Bronchial epithelial cell (primary cell): ENCODE measurements at regions not wholly inside any gene's neighbourhood (a gene's known extent, or its start where the extent isn't known, plus 50 kb on each side); places are given as distances from the start of the nearest gene placed in this dataset.

Experiments used
- DNase-seq: peaks from one replicate; pipeline ENCODE4 v3.0.0-alpha.2; 2010; ENCODE audit warnings: low read depth
- FAIRE-seq: peaks from 2 replicates; lab custom pipeline; 2011; peaks lifted over from hg19 to GRCh38; lab: Jason Lieb, UNC
- H3K27me3 ChIP-seq: 2 replicates; pipeline ENCODE4 v1.5.1; 2011; ENCODE audit warnings: low read length; ENCODE audit not compliant: control insufficient read depth, insufficient read depth
- H3K36me3 ChIP-seq: 2 replicates; pipeline ENCODE4 v1.5.1; 2011; ENCODE audit warnings: low read length; ENCODE audit not compliant: control insufficient read depth, insufficient read depth
- H3K4me3 ChIP-seq: 2 replicates; pipeline ENCODE4 v1.5.1; 2011; ENCODE audit warnings: mild to moderate bottlenecking, low read depth, low read length, control low read depth
- TF ChIP-seq, protein P1 (sequence below): IDR thresholded peaks from 2 replicates; pipeline ENCODE4 v1.5.1; 2011; ENCODE audit warnings: mild to moderate bottlenecking, moderate library complexity, low read length, control low read depth, inconsistent platforms; ENCODE audit not compliant: insufficient read depth, severe bottlenecking

DNA sequence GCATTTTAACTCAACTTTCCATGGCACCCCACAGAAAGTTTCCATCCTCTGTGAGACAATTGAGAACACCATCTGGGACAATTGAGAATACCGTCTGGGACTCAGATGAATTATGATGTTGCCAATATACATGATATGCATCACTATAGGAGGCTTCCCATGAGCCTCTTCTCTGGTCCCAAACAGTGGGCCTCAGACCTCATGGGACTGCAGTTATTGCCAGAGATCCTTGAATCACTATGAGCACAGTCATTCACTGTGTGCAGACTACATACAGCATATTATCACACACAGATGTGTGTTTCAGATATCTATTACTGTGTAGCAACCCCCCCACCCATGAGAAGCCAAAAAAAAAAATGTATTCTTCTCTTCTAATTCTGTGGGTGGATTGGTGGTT lies 134.4 kb downstream of the GXYLT1 start:
- Histone ChIP-seq H3K4me3 (no peak overlapping the region), H3K27me3 (no peaks in the 10 kb centered on the region), H3K36me3 (no peaks in the 10 kb centered on the region)
- TF ChIP-seq, protein P1, sequence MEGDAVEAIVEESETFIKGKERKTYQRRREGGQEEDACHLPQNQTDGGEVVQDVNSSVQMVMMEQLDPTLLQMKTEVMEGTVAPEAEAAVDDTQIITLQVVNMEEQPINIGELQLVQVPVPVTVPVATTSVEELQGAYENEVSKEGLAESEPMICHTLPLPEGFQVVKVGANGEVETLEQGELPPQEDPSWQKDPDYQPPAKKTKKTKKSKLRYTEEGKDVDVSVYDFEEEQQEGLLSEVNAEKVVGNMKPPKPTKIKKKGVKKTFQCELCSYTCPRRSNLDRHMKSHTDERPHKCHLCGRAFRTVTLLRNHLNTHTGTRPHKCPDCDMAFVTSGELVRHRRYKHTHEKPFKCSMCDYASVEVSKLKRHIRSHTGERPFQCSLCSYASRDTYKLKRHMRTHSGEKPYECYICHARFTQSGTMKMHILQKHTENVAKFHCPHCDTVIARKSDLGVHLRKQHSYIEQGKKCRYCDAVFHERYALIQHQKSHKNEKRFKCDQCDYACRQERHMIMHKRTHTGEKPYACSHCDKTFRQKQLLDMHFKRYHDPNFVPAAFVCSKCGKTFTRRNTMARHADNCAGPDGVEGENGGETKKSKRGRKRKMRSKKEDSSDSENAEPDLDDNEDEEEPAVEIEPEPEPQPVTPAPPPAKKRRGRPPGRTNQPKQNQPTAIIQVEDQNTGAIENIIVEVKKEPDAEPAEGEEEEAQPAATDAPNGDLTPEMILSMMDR, result no peak
- DNase-seq (no peak), FAIRE-seq (no peak)

DNA sequence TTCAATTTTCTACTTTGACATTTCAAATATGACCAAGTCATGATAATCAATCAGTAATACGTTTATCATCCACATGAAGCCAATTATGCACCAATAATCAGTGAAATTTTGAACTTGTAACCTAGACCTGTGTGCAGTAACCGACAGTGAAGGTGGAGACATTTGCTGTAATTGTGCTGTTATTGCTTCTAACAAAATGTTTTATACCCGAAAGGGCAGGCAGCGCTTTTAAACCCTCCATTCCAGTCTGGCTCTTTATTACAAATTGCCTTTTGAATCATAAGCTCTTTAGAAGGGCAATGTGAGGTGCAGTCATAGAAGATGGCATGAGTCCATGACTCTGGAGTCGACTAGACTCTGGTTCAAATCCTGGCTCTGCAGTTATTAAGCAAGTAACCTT lies 135.7 kb downstream of the GXYLT1 start:
- no peak for FAIRE-seq

DNA sequence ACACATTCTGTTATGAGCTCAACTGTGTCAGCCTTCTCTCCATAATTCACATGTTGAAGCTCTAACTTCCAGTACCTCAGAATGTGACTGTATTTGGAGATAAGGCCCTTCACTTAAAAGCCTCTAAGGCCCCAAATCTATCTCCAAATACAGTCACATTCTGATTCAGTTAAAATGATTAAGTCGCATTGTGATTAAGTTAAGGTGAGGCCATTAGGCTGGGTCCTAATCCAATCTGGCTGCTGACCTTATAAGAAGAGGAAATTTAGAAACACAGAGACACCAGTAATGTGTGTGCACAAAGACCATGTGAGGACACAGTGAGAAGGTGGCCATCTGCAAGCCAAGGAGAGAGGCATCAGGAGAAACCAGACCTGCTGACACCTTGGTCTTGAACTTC lies 141.6 kb downstream of the GXYLT1 start:
- no peaks in the 10 kb centered on the region for H3K36me3 ChIP-seq
- FAIRE-seq (no peak), DNase-seq (no peak)
- TF ChIP-seq, protein P1, result no peak
- H3K27me3 ChIP-seq, result no peaks in the 10 kb centered on the region
- H3K4me3 ChIP-seq, result no peak overlapping the region

More for the DNA sequence above, 135.7 kb downstream of the GXYLT1 start:
- DNase-seq, result no peak
- H3K4me3 ChIP-seq, result no peak overlapping the region
- TF ChIP-seq, protein P1, result no peak
- H3K36me3 ChIP-seq, result no peaks in the 10 kb centered on the region
- H3K27me3 ChIP-seq, result no peaks in the 10 kb centered on the region

DNA sequence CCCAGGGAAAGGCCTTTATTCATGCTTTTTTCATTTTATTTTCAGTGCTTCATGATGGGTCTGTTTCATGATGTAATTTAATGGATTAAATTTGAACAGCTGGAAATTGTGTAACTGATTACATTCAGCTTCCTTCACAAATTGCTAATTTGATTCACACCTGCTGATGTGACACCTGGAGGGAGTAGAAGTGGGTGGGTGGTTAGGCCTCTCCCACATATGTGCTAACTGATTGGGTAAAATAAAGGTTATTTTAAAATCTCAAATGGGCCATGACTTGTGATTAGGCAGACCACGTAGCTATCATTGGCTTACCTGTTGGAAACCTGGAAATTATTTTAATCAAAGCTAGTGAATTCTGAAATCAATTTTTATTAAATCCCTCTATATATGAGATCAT lies 142.1 kb downstream of the GXYLT1 start:
- no peak overlapping the region for H3K4me3 ChIP-seq
- TF ChIP-seq, protein P1, result no peak
- H3K36me3 ChIP-seq, result no peaks in the 10 kb centered on the region
- H3K27me3 ChIP-seq, result no peaks in the 10 kb centered on the region
- FAIRE-seq (no peak), DNase-seq (no peak)

DNA sequence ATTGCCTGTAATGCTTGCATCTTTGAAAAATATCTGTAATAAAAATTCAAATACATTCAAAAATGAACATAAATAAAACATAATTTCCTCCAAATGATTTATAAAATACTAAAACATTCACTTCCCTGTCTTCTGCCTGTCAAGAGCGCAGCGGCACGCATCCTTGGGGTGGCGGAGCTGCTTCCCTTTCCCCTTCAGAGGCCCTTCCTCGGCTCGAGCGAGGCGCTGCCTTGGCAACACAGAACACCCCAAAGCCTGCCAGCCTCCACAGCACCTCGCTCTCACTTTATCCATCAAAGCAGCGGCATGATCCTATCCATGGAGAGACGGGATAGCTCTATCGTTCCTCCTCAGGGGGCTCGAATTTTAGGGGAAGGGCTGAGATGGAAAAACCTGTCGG lies 146.2 kb downstream of the GXYLT1 start:
- FAIRE-seq, result no peak
- no peaks in the 10 kb centered on the region for H3K27me3 ChIP-seq

DNA sequence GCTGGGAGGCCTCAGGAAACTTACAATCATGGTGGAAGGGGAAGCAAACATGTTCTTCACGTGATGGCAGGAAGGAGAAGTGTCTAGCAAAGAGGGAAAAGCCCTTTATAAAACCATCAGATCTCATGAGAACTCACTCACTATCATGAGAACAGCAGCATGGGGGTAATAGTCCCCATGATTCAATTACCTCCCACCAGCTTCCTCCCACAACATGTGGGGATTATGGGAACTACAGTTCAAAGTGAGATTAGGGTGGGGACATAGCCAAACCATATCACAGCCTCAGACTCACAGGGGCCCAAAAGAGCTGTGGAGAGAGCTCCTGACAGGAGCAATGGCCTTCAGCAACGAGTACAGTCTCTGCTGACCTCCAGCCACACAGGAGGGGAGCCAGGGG lies 151.4 kb downstream of the GXYLT1 start:
- Histone ChIP-seq H3K27me3 (no peaks in the 10 kb centered on the region), H3K36me3 (no peaks in the 10 kb centered on the region), H3K4me3 (no peak overlapping the region)
- FAIRE-seq, result no peak
- TF ChIP-seq, protein P1, result no peak
- DNase-seq, result no peak

More for the DNA sequence above, 146.2 kb downstream of the GXYLT1 start:
- Histone ChIP-seq H3K4me3 (no peak overlapping the region), H3K36me3 (no peaks in the 10 kb centered on the region)
- no peak for DNase-seq
- TF ChIP-seq, protein P1, result no peak
